IMR-90 (cell line): ENCODE measurements at regions not wholly inside any gene's neighbourhood (a gene's known extent, or its start where the extent isn't known, plus 50 kb on each side); places are given as distances from the start of the nearest gene placed in this dataset.

Experiments used
- ATAC-seq: fragments of 200-7000 bp; cut with Tn5 transposase; 2 replicates; pipeline ENCODE4 v1.9.1; 2020; ENCODE audit warnings: low read depth, mild to moderate bottlenecking, moderate library complexity
- BruUV-seq: library from RNA; stranded (reverse); fragments of 400-500 nt; replicated peaks from 2 replicates; lab custom pipeline; 2021; lab: Mats Ljungman, UMichigan
- CTCF ChIA-PET: fragments of 300-600 bp; formaldehyde crosslinking; extraction: SDS; loops from one replicate; lab custom pipeline; 2021; ENCODE audit warnings: antibody characterized with exemption; lab: Yijun Ruan, JAX
- POLR2A ChIA-PET: fragments of 300-600 bp; sonication (Branson Sonifier 250); formaldehyde crosslinking; loops from one replicate; lab custom pipeline; 2022; ENCODE audit warnings: antibody characterized with exemption; ENCODE audit not compliant: unreplicated experiment; lab: Charles Lee
- DNase-seq: peaks from one replicate; pipeline ENCODE4 v3.0.0; 2013
- H2AFZ ChIP-seq: replicated peaks from 2 replicates; pipeline ENCODE3; 2013; ENCODE audit warnings: low read length, mild to moderate bottlenecking; ENCODE audit not compliant: poor library complexity
- H2AK5ac ChIP-seq: 2 replicates; pipeline ENCODE4 v1.6.1; 2013; ENCODE audit warnings: low read depth, low read length, inconsistent platforms
- H2AK9ac ChIP-seq: replicated peaks from 2 replicates; pipeline ENCODE3; 2013; ENCODE audit warnings: mild to moderate bottlenecking, low read depth, low read length, moderate library complexity; ENCODE audit not compliant: poor library complexity
- H2BK120ac ChIP-seq: 2 replicates; pipeline ENCODE4 v1.6.1; 2013; ENCODE audit warnings: low read depth, low read length, inconsistent platforms
- H2BK15ac ChIP-seq: 3 replicates; pipeline ENCODE4 v1.6.1; 2013; ENCODE audit warnings: low read depth, low read length, inconsistent platforms
- H2BK20ac ChIP-seq: 2 replicates; pipeline ENCODE4 v1.6.1; 2013; ENCODE audit warnings: low read depth, mild to moderate bottlenecking, inconsistent platforms, low read length, moderate library complexity
- H2BK5ac ChIP-seq: 2 replicates; pipeline ENCODE4 v1.6.1; 2013; ENCODE audit warnings: mild to moderate bottlenecking, low read depth, low read length, inconsistent platforms; ENCODE audit not compliant: poor library complexity, severe bottlenecking
- H3K14ac ChIP-seq: replicated peaks from 2 replicates; pipeline ENCODE4 v1.6.1; 2013; ENCODE audit warnings: low read depth, low read length, inconsistent platforms
- H3K18ac ChIP-seq: 2 replicates; pipeline ENCODE4 v1.6.1; 2013; ENCODE audit warnings: low read depth, low read length, control low read depth
- H3K23ac ChIP-seq: 2 replicates; pipeline ENCODE4 v1.6.1; 2013; ENCODE audit warnings: low read depth, low read length, inconsistent platforms
- H3K27ac ChIP-seq: 2 replicates; pipeline ENCODE4 v1.5.1; 2013; ENCODE audit warnings: mild to moderate bottlenecking, control low read depth, low read length; ENCODE audit not compliant: insufficient read depth
- H3K27me3 ChIP-seq: 2 replicates; pipeline ENCODE4 v1.6.1; 2013; ENCODE audit warnings: low read length; ENCODE audit not compliant: control insufficient read depth, insufficient read depth
- H3K36me3 ChIP-seq: 2 replicates; pipeline ENCODE4 v1.6.1; 2013; ENCODE audit warnings: low read length, mixed read lengths; ENCODE audit not compliant: control insufficient read depth, insufficient read depth
- H3K4ac ChIP-seq: 2 replicates; pipeline ENCODE4 v1.6.1; 2013; ENCODE audit warnings: low read depth, low read length, inconsistent platforms
- H3K4me1 ChIP-seq: 2 replicates; pipeline ENCODE4 v1.6.1; 2013; ENCODE audit warnings: low read length, mixed read lengths; ENCODE audit not compliant: control insufficient read depth, insufficient read depth
- H3K4me2 ChIP-seq: 2 replicates; pipeline ENCODE4 v1.6.1; 2013; ENCODE audit warnings: low read depth, mild to moderate bottlenecking, control low read depth, low read length, moderate library complexity
- H3K4me3 ChIP-seq: 2 replicates; pipeline ENCODE4 v1.5.1; 2013; ENCODE audit warnings: low read depth, mild to moderate bottlenecking, control low read depth, low read length, moderate library complexity; ENCODE audit not compliant: insufficient read depth
- H3K56ac ChIP-seq: 2 replicates; pipeline ENCODE4 v1.6.1; 2013; ENCODE audit warnings: low read length, inconsistent platforms; ENCODE audit not compliant: insufficient read depth; ENCODE audit errors: extremely low read depth
- H3K79me1 ChIP-seq, 2 experiments: 2 replicates each; pipeline ENCODE4 v1.6.1; 2013; ENCODE audit warnings: low read length in 2 of 2, inconsistent platforms in 1 of 2, low read depth in 1 of 2
- H3K9ac ChIP-seq: 2 replicates; pipeline ENCODE4 v1.6.1; 2013; ENCODE audit warnings: low read depth, low read length, control low read depth
- H3K9me1 ChIP-seq: 2 replicates; pipeline ENCODE4 v1.6.1; 2013; ENCODE audit warnings: low read length, inconsistent platforms; ENCODE audit not compliant: insufficient read depth
- H3K9me3 ChIP-seq: 2 replicates; pipeline ENCODE4 v1.6.1; 2013; ENCODE audit warnings: low read length; ENCODE audit not compliant: control insufficient read depth, insufficient read depth
- H4K20me1 ChIP-seq: 2 replicates; pipeline ENCODE4 v1.6.1; 2013; ENCODE audit warnings: low read length, inconsistent platforms; ENCODE audit not compliant: insufficient read depth
- H4K5ac ChIP-seq: 2 replicates; pipeline ENCODE4 v1.6.1; 2013; ENCODE audit warnings: mild to moderate bottlenecking, low read depth, low read length, control low read depth
- H4K8ac ChIP-seq, 2 experiments: 2 replicates each; pipeline ENCODE4 v1.6.1; 2013; ENCODE audit warnings: low read depth in 2 of 2, low read length in 2 of 2, control low read depth in 1 of 2, inconsistent platforms in 1 of 2
- H4K91ac ChIP-seq: 2 replicates; pipeline ENCODE4 v1.6.1; 2013; ENCODE audit warnings: low read depth, low read length, inconsistent platforms; ENCODE audit not compliant: insufficient read depth
- BHLHE40 ChIP-seq: fragments of 150-350 bp; IDR thresholded peaks from 2 replicates; pipeline ENCODE4 v1.6.1; 2016; ENCODE audit warnings: mild to moderate bottlenecking, low read depth, low read length
- CEBPB ChIP-seq: IDR thresholded peaks from 2 replicates; pipeline ENCODE4 v1.6.1; 2012; ENCODE audit warnings: low read depth, low read length, improper control_type of control experiment
- CHD1 ChIP-seq: IDR thresholded peaks from 2 replicates; pipeline ENCODE4 v1.6.1; 2012; ENCODE audit warnings: low read depth, low read length, improper control_type of control experiment
- CTCF ChIP-seq: conservative IDR thresholded peaks from 2 replicates; pipeline ENCODE4 v1.5.1; 2012; ENCODE audit warnings: mild to moderate bottlenecking, low read depth, low read length, improper control_type of control experiment
- ELK1 ChIP-seq: fragments of 150-350 bp; IDR thresholded peaks from 2 replicates; pipeline ENCODE4 v1.6.1; 2016; ENCODE audit warnings: low read depth, mild to moderate bottlenecking, low read length, moderate library complexity, borderline replicate concordance
- FOS ChIP-seq: fragments of 150-350 bp; IDR thresholded peaks from 2 replicates; pipeline ENCODE4 v1.6.1; 2016; ENCODE audit warnings: low read depth, low read length
- MAFK ChIP-seq: IDR thresholded peaks from 2 replicates; pipeline ENCODE4 v1.6.1; 2012; ENCODE audit warnings: low read depth, low read length, improper control_type of control experiment
- MAZ ChIP-seq: IDR thresholded peaks from 2 replicates; pipeline ENCODE4 v1.6.1; 2012; ENCODE audit warnings: low read depth, mild to moderate bottlenecking, low read length, improper control_type of control experiment, moderate library complexity, borderline replicate concordance
- MXI1 ChIP-seq: IDR thresholded peaks from 2 replicates; pipeline ENCODE4 v1.6.1; 2012; ENCODE audit warnings: low read depth, mild to moderate bottlenecking, low read length, moderate library complexity, borderline replicate concordance
- NFE2L2 ChIP-seq: fragments of 150-350 bp; IDR thresholded peaks from 2 replicates; pipeline ENCODE4 v1.6.1; 2016; ENCODE audit warnings: low read depth, mild to moderate bottlenecking, low read length
- POLR2A ChIP-seq: IDR thresholded peaks from 2 replicates; pipeline ENCODE4 v1.6.1; 2012; ENCODE audit warnings: mild to moderate bottlenecking, low read depth, low read length
- RAD21 ChIP-seq: IDR thresholded peaks from 2 replicates; pipeline ENCODE4 v1.6.1; 2012; ENCODE audit warnings: low read length, improper control_type of control experiment
- RCOR1 ChIP-seq: IDR thresholded peaks from 2 replicates; pipeline ENCODE4 v1.6.1; 2012; ENCODE audit warnings: mild to moderate bottlenecking, low read length, improper control_type of control experiment; ENCODE audit not compliant: insufficient replicate concordance
- RFX5 ChIP-seq: IDR thresholded peaks from 2 replicates; pipeline ENCODE4 v1.8.0; 2012; ENCODE audit warnings: low read depth, mild to moderate bottlenecking, low read length, moderate library complexity
- SMC3 ChIP-seq: fragments of 150-350 bp; IDR thresholded peaks from 2 replicates; pipeline ENCODE4 v1.6.1; 2016; ENCODE audit warnings: low read depth, mild to moderate bottlenecking, antibody characterized with exemption, low read length, moderate library complexity
- USF2 ChIP-seq: fragments of 150-350 bp; IDR thresholded peaks from 2 replicates; pipeline ENCODE4 v1.6.1; 2017; ENCODE audit warnings: mild to moderate bottlenecking, antibody characterized with exemption, low read length, low read depth
- WGBS, 2 experiments: methylation state at CpG; one replicate each; pipeline versions ENCODE4 v1.1.5 to v1.1.7; 2013; ENCODE audit warnings: missing lambda C conversion rate in 2 of 2; ENCODE audit not compliant: insufficient read length in 1 of 2; ENCODE audit errors: extremely low coverage in 2 of 2; 5-methylcytosine and 5-hydroxymethylcytosine counted together
- dilution Hi-C: fragments of 300-500 bp; cut with HindIII; formaldehyde crosslinking; loops from one replicate; pipeline ENCODE4 v1.14.3; 2018; ENCODE audit warnings: low sequenced_read_pairs; ENCODE audit not compliant: unreplicated experiment
- in situ Hi-C: fragments of 300-500 bp; cut with MboI; formaldehyde crosslinking; loops from 3 replicates; pipeline ENCODE4 v1.14.3; 2019; ENCODE audit warnings: low sequenced_read_pairs, inconsistent platforms, mixed read lengths
- intact Hi-C: fragments of 100-400 bp; cut with micrococcal nuclease; formaldehyde crosslinking; loops from 2 replicates; pipeline ENCODE4 v1.10.0; 2022

GRCh38 chr21:17929510-17929909, 110.4 kb upstream of the C21orf91 start:
- H3K9me1 ChIP-seq, result no peaks in the 10 kb centered on the region
- no peak overlapping the region for H2AFZ ChIP-seq
- no peak overlapping the region for H3K27ac ChIP-seq
- H2BK5ac ChIP-seq, result no peak overlapping the region
- H4K5ac ChIP-seq, result no peak overlapping the region
- no peak overlapping the region for H2AK5ac ChIP-seq
- H3K79me1 ChIP-seq, result no peaks in the 10 kb centered on the region
- no peak overlapping the region for H3K9ac ChIP-seq
- intact Hi-C loops, result no loop called here
- TF ChIP-seq CHD1 (no peak), BHLHE40 (no peak), NFE2L2 (no peak), CEBPB (no peak), MXI1 (no peak), USF2 (no peak), ELK1 (no peak), SMC3 (no peak), FOS (no peak), RAD21 (no peak), RFX5 (no peak), MAFK (no peak), CTCF (no peak), MAZ (no peak), RCOR1 (no peak), POLR2A (no peak)
- ATAC-seq, result no peak
- no peak overlapping the region for H3K4me3 ChIP-seq
- dilution Hi-C loops, result no loop called here
- ChIA-PET POLR2A (no interaction called here), CTCF (no interaction called here)
- no peaks in the 10 kb centered on the region for H3K27me3 ChIP-seq
- H3K9me3 ChIP-seq, result no peaks in the 10 kb centered on the region
- H3K4me1 ChIP-seq, result no peaks in the 10 kb centered on the region
- H2BK120ac ChIP-seq, result no peak overlapping the region
- no peak overlapping the region for H4K8ac ChIP-seq
- H2AK9ac ChIP-seq, result no peak overlapping the region
- H3K23ac ChIP-seq, result no peak overlapping the region
- DNase-seq, result no peak
- no peak overlapping the region for H2BK20ac ChIP-seq
- H4K91ac ChIP-seq, result no peak overlapping the region
- WGBS, 2 experiments, result 46% methylated on average over 3 of the region's 7 CpGs; no CpG with 5 or more reads in 1 of the 2 experiments
- H2BK15ac ChIP-seq, result no peak overlapping the region
- no TSS peak for BruUV-seq
- H3K56ac ChIP-seq, result no peak overlapping the region
- no peak overlapping the region for H3K14ac ChIP-seq
- H4K20me1 ChIP-seq, result no peaks in the 10 kb centered on the region
- no peaks in the 10 kb centered on the region for H3K36me3 ChIP-seq
- no peak overlapping the region for H3K4me2 ChIP-seq
- in situ Hi-C loops, result no loop called here
- no peak overlapping the region for H3K4ac ChIP-seq
- no peak overlapping the region for H3K18ac ChIP-seq
